Duodenal mucosa (tissue), 2 donors: ENCODE measurements at regions not wholly inside any gene's neighbourhood (a gene's known extent, or its start where the extent isn't known, plus 50 kb on each side); places are given as distances from the start of the nearest gene placed in this dataset.

Experiments used
- H3K27ac ChIP-seq: one replicate; pipeline ENCODE4 v1.7.0; 2013; ENCODE audit warnings: low read depth, low read length
- H3K27me3 ChIP-seq, 2 donors: one replicate each; pipeline ENCODE4 v1.7.0; 2013; ENCODE audit warnings: low read length in 2 of 2, control low read depth in 1 of 2; ENCODE audit not compliant: insufficient read depth in 2 of 2, control insufficient read depth in 1 of 2
- H3K36me3 ChIP-seq, 2 donors: one replicate each; pipeline ENCODE4 v1.7.0; 2013; ENCODE audit warnings: low read length in 2 of 2, control low read depth in 1 of 2; ENCODE audit not compliant: insufficient read depth in 2 of 2, control insufficient read depth in 1 of 2
- H3K4me1 ChIP-seq, 2 donors: one replicate each; pipeline ENCODE4 v1.7.0; 2013; ENCODE audit warnings: low read length in 2 of 2, control low read depth in 1 of 2; ENCODE audit not compliant: insufficient read depth in 2 of 2, control insufficient read depth in 1 of 2
- H3K4me3 ChIP-seq, 2 donors: one replicate each; pipeline ENCODE4 v1.7.0; 2013; ENCODE audit warnings: low read length in 2 of 2, low read depth in 1 of 2
- H3K9ac ChIP-seq, 2 donors: one replicate each; pipeline ENCODE4 v1.7.0; 2013; ENCODE audit warnings: low read length in 2 of 2, low read depth in 1 of 2
- H3K9me3 ChIP-seq, 2 donors: one replicate each; pipeline ENCODE4 v1.7.0; 2013; ENCODE audit warnings: low read length in 2 of 2, control low read depth in 1 of 2; ENCODE audit not compliant: control insufficient read depth in 1 of 2

DNA sequence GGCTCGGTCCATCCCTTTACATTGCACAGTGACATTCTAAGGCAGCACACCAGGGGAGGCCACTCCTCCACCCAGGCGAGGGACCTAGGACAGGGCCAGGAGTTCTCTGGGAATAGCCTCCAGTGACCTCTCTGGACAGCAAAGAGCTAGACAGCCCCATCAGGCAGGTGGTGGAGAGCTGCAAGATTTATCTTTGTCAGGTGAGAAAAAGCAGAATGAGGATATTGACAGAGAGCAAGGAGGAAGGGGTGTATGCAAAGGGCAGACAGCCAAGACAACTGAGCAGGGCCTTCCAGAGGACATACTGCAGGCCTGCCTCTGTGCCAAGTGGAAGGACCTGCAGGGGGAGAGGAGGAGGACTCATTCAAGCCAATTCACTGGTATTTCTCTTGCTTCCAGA, 112.4 kb upstream of the MAX start:
- Histone ChIP-seq H3K4me1 (no peaks in the 10 kb centered on the region), H3K27me3 (no peaks in the 10 kb centered on the region), H3K4me3 (no peak overlapping the region), H3K36me3 (no peaks in the 10 kb centered on the region), H3K27ac (no peak overlapping the region), H3K9ac (no peak overlapping the region), H3K9me3 (no peaks in the 10 kb centered on the region)

DNA sequence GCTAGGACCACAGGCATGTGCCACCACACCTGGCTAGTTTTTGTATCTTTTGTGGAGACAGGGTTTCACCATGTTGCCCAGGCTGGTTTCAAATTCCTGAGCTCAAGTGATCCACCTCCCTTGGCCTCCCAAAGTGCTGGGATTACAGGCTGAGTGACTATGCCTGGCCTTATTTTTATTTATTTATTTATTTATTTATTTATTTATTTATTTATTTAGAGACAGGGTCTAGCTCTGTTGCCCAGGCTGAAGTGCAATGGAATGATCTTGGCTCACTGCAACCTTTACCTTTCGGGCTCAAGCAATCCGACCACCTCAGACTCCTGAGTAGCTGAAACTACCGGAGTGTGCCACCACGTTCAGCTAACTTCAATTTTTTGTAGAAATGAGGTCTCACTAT, 117.0 kb upstream of the MAX start:
- Histone ChIP-seq H3K9ac (no peak overlapping the region), H3K9me3 (no peaks in the 10 kb centered on the region), H3K36me3 (no peaks in the 10 kb centered on the region), H3K27ac (no peak overlapping the region), H3K4me1 (peaks cover 4 to 5% of the 10 kb centered on the region in 2 donors), H3K27me3 (no peaks in the 10 kb centered on the region), H3K4me3 (no peak overlapping the region)

DNA sequence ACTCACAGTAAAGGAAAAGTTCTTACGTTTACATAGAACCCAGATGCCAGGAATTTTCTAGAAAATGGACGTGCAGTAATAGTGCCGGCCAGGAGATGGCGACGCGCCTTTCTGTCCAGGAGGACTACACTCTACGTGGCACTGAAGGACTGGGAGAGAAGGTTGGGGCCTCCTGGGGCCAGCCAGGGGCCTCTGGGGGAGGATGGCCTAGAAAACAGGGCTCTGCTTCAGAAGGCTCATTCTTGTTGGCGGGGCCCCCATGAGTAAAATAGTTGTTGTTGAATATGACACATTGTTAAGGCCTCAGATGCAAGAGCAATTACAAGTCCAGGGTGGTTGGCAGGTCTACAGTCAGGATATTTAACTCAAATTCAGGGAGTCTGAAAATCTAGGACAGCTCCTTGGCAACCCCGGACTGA, 120.1 kb upstream of the MAX start:
- H3K36me3 ChIP-seq: no peaks in the 10 kb centered on the region
- no peak overlapping the region for H3K9ac ChIP-seq
- no peaks in the 10 kb centered on the region for H3K27me3 ChIP-seq
- no peak overlapping the region for H3K27ac ChIP-seq
- no peak overlapping the region for H3K4me3 ChIP-seq
- no peaks in the 10 kb centered on the region for H3K9me3 ChIP-seq
- peaks cover 22 to 31% of the 10 kb centered on the region in 2 donors for H3K4me1 ChIP-seq

DNA sequence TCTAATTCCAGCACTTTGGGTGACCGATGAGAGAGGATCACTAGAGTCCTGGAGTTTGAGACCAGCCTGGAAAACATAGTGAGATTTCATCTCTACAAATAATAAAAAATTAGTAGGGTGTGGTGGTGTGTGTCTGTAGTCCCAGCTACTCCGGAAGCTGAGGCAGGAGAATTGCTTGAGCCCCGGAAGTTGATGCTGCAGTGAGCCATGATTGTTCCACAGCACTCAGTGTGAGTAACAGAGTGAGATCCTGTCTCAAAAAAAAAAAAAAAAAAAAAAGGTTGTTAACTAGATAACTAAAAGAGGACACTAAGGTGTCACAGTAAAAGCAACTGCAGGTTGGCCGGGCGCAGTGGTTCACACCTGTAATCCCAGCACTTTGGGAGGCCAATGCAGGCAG, 121.3 kb upstream of the MAX start:
- Histone ChIP-seq H3K27me3 (no peaks in the 10 kb centered on the region), H3K27ac (no peak overlapping the region), H3K4me3 (no peak overlapping the region), H3K9me3 (no peaks in the 10 kb centered on the region), H3K36me3 (no peaks in the 10 kb centered on the region), H3K9ac (no peak overlapping the region), H3K4me1 (peaks cover 23 to 33% of the 10 kb centered on the region in 2 donors)

DNA sequence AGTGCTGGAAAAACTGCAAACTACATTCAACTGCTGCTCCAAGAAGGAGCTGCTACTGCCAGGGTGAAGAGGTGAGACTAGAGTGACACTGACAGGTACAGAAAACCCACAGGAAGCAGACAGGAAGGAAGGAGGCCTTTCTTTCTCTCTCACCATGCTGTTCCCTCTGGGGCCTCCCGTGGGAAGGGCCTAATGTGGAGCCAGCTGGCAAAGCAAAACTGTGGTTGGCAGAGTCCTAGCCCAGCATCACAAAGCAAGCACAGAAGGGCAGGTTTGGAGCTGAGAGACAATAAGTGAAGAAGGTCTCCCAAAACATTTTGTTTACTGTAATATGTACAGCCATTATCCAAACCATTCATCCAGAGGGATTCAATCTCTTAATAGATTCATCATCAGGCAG, 122.5 kb upstream of the MAX start:
- no peak overlapping the region for H3K27ac ChIP-seq
- no peak overlapping the region for H3K9ac ChIP-seq
- peaks cover 32 to 44% of the 10 kb centered on the region in 2 donors for H3K4me1 ChIP-seq
- H3K4me3 ChIP-seq: no peak overlapping the region
- no peaks in the 10 kb centered on the region for H3K36me3 ChIP-seq
- H3K9me3 ChIP-seq: no peaks in the 10 kb centered on the region
- no peaks in the 10 kb centered on the region for H3K27me3 ChIP-seq

DNA sequence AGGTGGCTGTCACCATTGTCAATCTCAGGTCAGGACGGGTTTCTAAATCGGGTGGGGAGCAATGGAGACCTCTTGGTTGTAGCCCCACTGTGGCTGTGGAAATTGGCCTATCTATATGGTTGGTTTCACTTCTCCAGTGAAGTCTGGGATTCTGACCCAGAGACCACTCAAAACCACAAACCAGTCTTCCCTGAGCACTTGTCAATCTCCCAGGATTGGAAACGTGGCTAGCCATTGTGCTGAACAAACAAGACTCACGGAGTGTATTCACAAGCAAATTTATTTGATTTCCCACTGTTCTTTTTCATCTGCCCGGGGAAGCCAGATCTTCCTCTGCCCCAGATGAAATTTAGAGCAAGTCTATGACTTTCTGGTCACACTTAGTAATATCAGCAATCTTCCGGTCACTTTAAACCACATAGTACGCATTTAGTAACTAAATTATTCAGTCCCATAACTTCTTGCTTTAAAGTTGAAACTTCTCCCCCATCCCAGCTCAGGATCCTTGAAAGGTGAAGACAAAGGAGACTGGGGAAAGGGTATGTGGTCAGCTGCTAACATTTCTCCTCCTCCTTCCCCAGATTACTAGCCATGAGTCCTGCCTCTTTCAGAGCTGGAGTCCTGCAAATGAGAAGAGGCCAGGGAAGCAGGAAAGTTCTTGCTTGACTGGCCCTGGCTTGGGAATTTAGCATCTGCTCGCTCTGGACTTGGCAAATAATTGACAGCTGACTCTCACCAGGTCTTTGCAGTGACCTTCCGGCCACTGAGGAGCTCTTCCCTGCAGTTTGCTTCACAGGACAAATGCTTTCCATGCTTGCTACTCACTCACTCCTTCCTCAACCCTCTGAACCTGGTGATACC, 123.2 kb upstream of the MAX start:
- Histone ChIP-seq H3K36me3 (no peaks in the 10 kb centered on the region), H3K4me1 (peaks cover 40 to 50% of the 10 kb centered on the region in 2 donors), H3K9me3 (no peaks in the 10 kb centered on the region), H3K27ac (no peak overlapping the region), H3K4me3 (peak overlapping the region in 1 of 2 donors; percentile 12), H3K27me3 (no peaks in the 10 kb centered on the region), H3K9ac (no peak overlapping the region)

DNA sequence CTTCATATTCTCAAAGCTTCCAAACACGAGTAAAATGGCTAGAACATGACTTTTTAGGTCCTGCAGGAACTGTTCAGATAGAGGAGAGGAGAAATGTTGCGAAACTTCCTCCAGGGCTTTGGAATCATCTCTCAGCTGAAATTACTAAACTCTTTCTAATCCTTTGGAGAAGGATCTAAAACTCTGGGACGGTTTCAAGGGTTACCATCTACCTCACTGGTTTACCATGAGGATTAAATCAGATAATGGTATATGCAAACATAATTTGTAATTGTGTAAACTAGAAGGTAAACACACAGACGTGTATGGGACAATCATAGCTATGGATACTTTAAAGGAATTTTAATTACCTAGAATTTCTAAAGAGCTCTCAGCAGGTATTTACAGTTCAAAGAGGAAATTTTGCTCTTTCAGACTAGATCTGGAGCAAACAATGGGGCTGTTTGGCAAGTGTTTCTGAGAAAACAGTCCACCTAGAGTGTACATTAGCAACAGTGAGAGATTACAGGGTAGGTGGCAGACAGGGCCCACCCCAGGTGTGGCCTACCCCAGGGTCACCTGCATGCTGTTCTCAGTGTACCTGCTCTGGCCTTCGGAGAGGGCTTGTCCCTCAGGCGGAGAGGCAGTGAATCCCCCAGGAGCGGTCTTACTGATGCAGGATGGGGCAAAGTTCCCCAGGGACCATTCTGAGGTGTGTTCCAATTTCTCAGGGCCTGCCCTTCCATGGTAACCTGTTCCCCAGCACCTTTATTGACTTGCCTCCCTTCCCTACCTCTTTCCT, 124.7 kb upstream of the MAX start:
- peak overlapping the region; percentile 41 for H3K27ac ChIP-seq
- no peaks in the 10 kb centered on the region for H3K36me3 ChIP-seq
- peaks cover 51 to 57% of the 10 kb centered on the region in 2 donors for H3K4me1 ChIP-seq
- H3K27me3 ChIP-seq: no peaks in the 10 kb centered on the region
- no peak overlapping the region for H3K4me3 ChIP-seq
- H3K9ac ChIP-seq: no peak overlapping the region
- H3K9me3 ChIP-seq: no peaks in the 10 kb centered on the region

DNA sequence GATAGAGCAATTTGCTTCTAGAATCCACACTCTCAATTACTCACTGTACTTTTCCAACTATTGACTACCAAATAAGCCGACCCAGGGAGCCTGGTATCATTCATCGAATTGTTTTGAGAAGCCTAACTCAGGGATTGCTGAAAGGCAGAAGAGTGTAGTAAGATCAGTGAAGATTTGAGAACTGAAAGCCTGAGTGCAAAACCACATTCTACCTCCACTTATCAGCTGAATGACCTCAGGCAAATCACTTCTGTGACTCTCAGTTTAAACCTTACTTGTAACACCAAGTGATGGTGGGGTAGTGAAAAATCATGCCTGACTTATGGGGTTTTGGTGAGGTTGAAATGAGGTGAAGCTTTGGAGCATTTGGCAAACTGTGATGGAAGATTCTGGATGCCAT, 126.1 kb upstream of the MAX start:
- H3K9me3 ChIP-seq: no peaks in the 10 kb centered on the region
- H3K27ac ChIP-seq: no peak overlapping the region
- no peaks in the 10 kb centered on the region for H3K36me3 ChIP-seq
- no peak overlapping the region for H3K9ac ChIP-seq
- peaks cover 47 to 52% of the 10 kb centered on the region in 2 donors for H3K4me1 ChIP-seq
- H3K27me3 ChIP-seq: no peaks in the 10 kb centered on the region
- no peak overlapping the region for H3K4me3 ChIP-seq

DNA sequence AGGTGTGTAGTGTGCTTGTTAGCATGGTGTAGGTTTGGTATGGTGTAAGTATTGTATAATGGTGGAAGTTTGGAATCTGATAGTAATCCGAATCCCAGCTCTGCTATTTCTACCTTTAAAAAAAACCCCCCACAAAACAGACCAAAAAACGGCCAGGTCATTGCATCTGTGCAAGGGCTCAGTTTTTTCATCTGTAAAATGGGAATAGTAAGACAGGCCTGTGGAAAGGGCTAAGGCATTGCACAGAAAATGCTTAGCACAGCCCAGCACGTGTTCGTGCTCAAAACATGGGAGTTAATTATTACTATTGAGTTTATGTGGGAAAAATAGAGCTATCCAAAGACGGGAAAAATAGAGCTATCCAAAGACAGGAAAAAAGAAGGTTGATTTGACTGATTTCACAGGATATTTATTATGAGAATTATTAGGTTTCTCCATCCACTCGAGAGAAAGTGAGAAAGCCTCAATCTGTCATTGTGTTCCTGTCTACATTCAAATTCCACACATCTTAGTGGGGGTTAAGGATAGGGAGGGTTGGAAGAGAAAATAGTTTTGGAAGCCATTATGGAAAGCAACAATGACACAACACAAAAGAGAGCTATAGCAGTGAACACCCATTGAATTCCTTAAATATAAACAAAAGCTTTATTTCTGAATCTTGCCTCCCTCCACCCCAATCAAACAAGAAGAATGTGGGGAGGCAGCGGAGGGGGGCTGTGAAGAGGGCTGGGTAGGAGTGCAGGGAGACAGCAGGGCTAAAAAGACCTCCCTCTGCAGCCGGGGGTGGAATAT, 126.8 kb upstream of the MAX start:
- H3K36me3 ChIP-seq: no peaks in the 10 kb centered on the region
- H3K4me1 ChIP-seq: peaks cover 47 to 52% of the 10 kb centered on the region in 2 donors
- peak overlapping the region; percentile 79 for H3K27ac ChIP-seq
- no peaks in the 10 kb centered on the region for H3K9me3 ChIP-seq
- peak overlapping the region; percentile 62 to 67 for H3K4me3 ChIP-seq
- no peaks in the 10 kb centered on the region for H3K27me3 ChIP-seq
- H3K9ac ChIP-seq: peak overlapping the region; percentile 73 to 75
